ENCODE measurements at regions not wholly inside any gene's neighbourhood (a gene's known extent, or its start where the extent isn't known, plus 50 kb on each side); places are given as distances from the start of the nearest gene placed in this dataset.

DNA sequence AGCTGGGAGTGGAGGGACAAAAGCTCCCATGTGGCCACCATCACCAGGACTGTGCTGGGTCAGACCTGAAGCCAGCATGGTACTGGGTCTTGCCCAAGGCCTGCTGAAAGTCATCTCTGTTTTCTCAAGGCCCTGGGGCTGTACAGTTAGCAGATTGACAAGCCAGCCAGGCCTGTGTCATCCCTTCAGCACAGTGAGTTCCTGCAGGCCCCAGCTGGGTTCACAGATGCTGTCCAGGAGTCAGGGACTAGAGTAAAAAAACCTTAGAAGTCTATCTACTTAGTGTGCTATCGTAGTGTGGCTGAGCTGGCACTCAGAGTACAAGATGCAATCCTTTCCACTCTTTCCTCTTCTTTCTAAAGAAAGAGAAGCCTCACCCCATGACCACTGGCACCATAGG lies 246.0 kb upstream of the NAALADL2 start:
- Histone ChIP-seq H3K36me3 (ENCODE audit: control insufficient read depth in 2 of 3, insufficient read depth in 3 of 3, low read length in 3 of 3) (no peaks in the 10 kb centered on the region), H3K27me3 (ENCODE audit: control insufficient read depth, insufficient read depth, low read length) (no peaks in the 10 kb centered on the region), H3K9me3 (ENCODE audit: control insufficient read depth in 2 of 3, insufficient read depth in 1 of 3, low read length in 3 of 3) (no peaks in the 10 kb centered on the region), H3K4me3 (ENCODE audit: low read length in 3 of 3) (no peak overlapping the region), H3K4me1 (ENCODE audit: control insufficient read depth in 2 of 3, insufficient read depth in 2 of 3, low read depth in 1 of 3, low read length in 3 of 3) (no peaks in the 10 kb centered on the region), H3K27ac (ENCODE audit: low read depth in 2 of 2, low read length in 2 of 2) (no peak overlapping the region), H3K9ac (ENCODE audit: low read length in 3 of 3) (no peak overlapping the region)
- peak in 1 of 5 donors; percentile 24 for DNase-seq
- no peak for FAIRE-seq
- intact Hi-C loops (cut with DNase I), result no loop called here
- TF ChIP-seq, protein P1, sequence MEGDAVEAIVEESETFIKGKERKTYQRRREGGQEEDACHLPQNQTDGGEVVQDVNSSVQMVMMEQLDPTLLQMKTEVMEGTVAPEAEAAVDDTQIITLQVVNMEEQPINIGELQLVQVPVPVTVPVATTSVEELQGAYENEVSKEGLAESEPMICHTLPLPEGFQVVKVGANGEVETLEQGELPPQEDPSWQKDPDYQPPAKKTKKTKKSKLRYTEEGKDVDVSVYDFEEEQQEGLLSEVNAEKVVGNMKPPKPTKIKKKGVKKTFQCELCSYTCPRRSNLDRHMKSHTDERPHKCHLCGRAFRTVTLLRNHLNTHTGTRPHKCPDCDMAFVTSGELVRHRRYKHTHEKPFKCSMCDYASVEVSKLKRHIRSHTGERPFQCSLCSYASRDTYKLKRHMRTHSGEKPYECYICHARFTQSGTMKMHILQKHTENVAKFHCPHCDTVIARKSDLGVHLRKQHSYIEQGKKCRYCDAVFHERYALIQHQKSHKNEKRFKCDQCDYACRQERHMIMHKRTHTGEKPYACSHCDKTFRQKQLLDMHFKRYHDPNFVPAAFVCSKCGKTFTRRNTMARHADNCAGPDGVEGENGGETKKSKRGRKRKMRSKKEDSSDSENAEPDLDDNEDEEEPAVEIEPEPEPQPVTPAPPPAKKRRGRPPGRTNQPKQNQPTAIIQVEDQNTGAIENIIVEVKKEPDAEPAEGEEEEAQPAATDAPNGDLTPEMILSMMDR (IDR thresholded peaks at IDR 0.05; ENCODE audit: borderline replicate concordance, extremely low read depth, insufficient read depth), result no peak

DNA sequence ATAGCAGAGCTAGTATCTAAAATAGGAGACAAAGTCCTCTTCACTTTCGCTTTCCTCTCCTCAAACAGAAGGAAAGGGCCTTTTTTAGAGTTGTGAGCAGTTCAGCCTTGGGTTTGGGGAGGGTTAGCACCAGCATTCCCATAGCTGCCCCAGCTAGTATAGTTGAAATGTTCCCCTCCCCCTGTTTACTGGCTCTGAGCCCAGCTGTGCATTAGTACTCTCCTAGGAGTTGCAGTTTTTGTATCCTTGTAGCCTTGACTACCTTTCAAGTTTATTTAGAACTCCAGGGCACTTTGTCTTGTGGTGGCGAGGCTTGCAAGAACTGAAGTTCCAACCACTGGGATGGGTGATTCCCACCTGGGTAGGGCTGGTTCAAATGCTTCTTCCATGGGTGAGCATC lies 245.1 kb upstream of the NAALADL2 start:
- DNase-seq (peak in 1 of 5 donors; percentile 15), FAIRE-seq (no peak)
- TF ChIP-seq, protein P1 (IDR thresholded peaks at IDR 0.05; ENCODE audit: borderline replicate concordance, extremely low read depth, insufficient read depth), result no peak
- Histone ChIP-seq H3K27ac (ENCODE audit: low read depth in 2 of 2, low read length in 2 of 2) (no peak overlapping the region), H3K4me3 (ENCODE audit: low read length in 3 of 3) (no peak overlapping the region), H3K27me3 (ENCODE audit: control insufficient read depth, insufficient read depth, low read length) (no peaks in the 10 kb centered on the region), H3K9ac (ENCODE audit: low read length in 3 of 3) (no peak overlapping the region), H3K9me3 (ENCODE audit: control insufficient read depth in 2 of 3, insufficient read depth in 1 of 3, low read length in 3 of 3) (no peaks in the 10 kb centered on the region), H3K4me1 (ENCODE audit: control insufficient read depth in 2 of 3, insufficient read depth in 2 of 3, low read depth in 1 of 3, low read length in 3 of 3) (no peaks in the 10 kb centered on the region), H3K36me3 (ENCODE audit: control insufficient read depth in 2 of 3, insufficient read depth in 3 of 3, low read length in 3 of 3) (no peaks in the 10 kb centered on the region)
- intact Hi-C loops (cut with DNase I), result no loop called here

DNA sequence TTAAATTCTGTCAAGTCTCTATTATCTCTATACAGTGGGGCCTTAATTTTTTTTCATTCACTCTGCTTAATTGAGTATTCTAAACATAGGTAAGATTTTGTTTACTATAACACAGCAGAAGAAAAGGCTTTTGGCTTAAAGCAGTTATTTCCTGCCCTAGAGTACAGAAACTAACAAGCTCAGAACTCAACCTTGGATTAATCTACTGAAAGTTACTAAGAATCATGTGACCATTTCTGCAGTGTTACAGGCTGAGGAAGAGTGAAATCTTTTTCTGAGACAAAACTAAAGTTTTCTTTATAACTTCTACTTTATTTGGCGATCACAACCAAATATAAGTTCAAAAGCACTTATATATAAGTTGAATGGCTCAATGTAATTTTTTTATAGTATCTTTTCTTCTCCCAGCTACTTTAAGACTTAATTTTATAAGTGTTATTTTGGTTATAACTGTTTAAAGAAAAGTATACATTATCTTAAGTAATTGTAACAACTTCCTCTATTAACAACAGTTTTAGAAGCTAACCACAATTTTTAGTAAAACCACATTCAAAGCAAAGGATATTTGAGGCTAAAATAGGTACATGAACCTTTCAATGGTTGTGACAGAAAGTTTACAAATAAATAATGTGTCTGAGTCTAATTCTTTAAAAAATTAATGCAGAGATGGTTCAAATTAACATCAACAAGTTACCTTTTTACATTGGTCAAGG lies 240.6 kb upstream of the NAALADL2 start:
- Histone ChIP-seq H3K27me3 (ENCODE audit: control insufficient read depth, insufficient read depth, low read length) (no peaks in the 10 kb centered on the region), H3K9ac (ENCODE audit: low read length in 3 of 3) (no peak overlapping the region), H3K27ac (ENCODE audit: low read depth in 2 of 2, low read length in 2 of 2) (no peak overlapping the region), H3K36me3 (ENCODE audit: control insufficient read depth in 2 of 3, insufficient read depth in 3 of 3, low read length in 3 of 3) (no peaks in the 10 kb centered on the region), H3K4me3 (ENCODE audit: low read length in 3 of 3) (no peak overlapping the region), H3K9me3 (ENCODE audit: control insufficient read depth in 2 of 3, insufficient read depth in 1 of 3, low read length in 3 of 3) (no peaks in the 10 kb centered on the region), H3K4me1 (ENCODE audit: control insufficient read depth in 2 of 3, insufficient read depth in 2 of 3, low read depth in 1 of 3, low read length in 3 of 3) (no peaks in the 10 kb centered on the region)
- intact Hi-C loops (cut with DNase I), result no loop called here
- DNase-seq, result no peak
- TF ChIP-seq, protein P1 (IDR thresholded peaks at IDR 0.05; ENCODE audit: borderline replicate concordance, extremely low read depth, insufficient read depth), result no peak
- FAIRE-seq, result no peak

DNA sequence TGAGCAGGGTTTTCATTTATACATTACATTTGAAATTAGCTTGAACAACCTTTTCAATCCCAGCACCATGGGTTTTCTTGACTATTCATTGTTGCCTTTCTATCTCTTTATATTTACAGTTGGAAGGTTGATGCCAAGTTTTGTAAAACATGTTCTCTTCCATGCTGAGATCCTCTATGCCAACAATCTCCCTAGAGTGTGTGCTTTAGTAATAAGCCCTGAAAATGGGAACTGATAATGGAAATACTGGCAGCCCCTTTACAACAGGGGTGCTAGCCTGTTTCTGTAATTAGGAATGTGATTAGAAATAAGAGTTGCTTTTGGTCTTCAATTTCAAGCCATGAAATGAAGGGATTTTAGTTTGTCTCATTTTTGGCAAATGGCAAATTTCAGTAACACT lies 239.9 kb upstream of the NAALADL2 start:
- FAIRE-seq (no peak), DNase-seq (no peak)

More for the DNA sequence above, 239.9 kb upstream of the NAALADL2 start:
- Histone ChIP-seq H3K9ac (ENCODE audit: low read length in 3 of 3) (no peak overlapping the region), H3K9me3 (ENCODE audit: control insufficient read depth in 2 of 3, insufficient read depth in 1 of 3, low read length in 3 of 3) (no peaks in the 10 kb centered on the region), H3K27ac (ENCODE audit: low read depth in 2 of 2, low read length in 2 of 2) (no peak overlapping the region), H3K4me3 (ENCODE audit: low read length in 3 of 3) (no peak overlapping the region), H3K4me1 (ENCODE audit: control insufficient read depth in 2 of 3, insufficient read depth in 2 of 3, low read depth in 1 of 3, low read length in 3 of 3) (no peaks in the 10 kb centered on the region), H3K27me3 (ENCODE audit: control insufficient read depth, insufficient read depth, low read length) (no peaks in the 10 kb centered on the region), H3K36me3 (ENCODE audit: control insufficient read depth in 2 of 3, insufficient read depth in 3 of 3, low read length in 3 of 3) (no peaks in the 10 kb centered on the region)
- intact Hi-C loops (cut with DNase I), result no loop called here
- TF ChIP-seq, protein P1 (IDR thresholded peaks at IDR 0.05; ENCODE audit: borderline replicate concordance, extremely low read depth, insufficient read depth), result no peak

Measured in kidney (tissue), 13 donors.